AG10803 (cell line): ENCODE measurements at regions not wholly inside any gene's neighbourhood (a gene's known extent, or its start where the extent isn't known, plus 50 kb on each side); places are given as distances from the start of the nearest gene placed in this dataset.

Experiments used
- DNase-seq: peaks from one replicate; pipeline ENCODE4 v3.0.0; 2010; ENCODE audit warnings: low read depth
- H3K4me3 ChIP-seq: 2 replicates; pipeline ENCODE4 v1.5.1; 2011; ENCODE audit warnings: mild to moderate bottlenecking, low read length, control low read depth
- TF ChIP-seq, protein P1 (sequence below): conservative IDR thresholded peaks from 2 replicates; pipeline ENCODE4 v1.5.1; 2011; ENCODE audit warnings: mild to moderate bottlenecking, low read length, control low read depth, inconsistent platforms

DNA sequence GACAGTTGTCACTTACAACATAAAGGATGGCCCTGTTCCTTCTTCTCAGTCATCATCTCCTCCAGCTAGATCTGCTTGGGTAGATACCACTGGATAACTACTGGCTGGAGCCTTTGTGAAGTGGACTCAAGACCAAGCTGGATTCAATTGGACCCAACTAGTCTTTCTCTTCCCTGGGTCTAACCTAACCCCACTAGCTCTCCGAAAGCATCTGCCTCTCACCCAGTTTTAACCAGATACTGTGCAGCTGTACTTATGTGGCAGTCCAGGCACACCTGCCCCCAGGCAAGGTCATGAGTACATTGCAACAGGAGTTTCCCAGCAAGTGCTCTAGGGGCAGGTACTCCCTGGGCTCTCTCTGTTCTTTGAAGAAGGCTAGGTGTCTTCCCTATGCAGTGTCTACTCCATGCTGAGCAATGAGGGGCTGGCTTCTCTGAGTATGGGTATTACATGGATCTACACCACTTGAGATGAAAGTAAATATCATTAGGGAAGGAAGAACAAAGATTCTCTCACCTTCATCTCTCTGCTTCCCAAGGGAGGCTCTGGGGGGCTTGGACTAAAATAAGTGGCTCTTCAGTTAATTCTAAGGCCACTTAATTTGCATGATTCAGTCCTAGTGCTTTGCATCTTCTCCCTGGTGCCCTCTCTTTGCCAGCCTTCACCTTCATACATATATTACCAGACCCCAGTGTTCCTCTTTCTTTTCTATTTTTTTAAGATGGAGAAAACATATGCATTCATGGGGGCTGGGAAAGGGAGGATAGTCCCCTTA lies 236.1 kb downstream of the NXPE2 start:
- DNase-seq, result no peak
- no peak overlapping the region for H3K4me3 ChIP-seq
- TF ChIP-seq, protein P1, sequence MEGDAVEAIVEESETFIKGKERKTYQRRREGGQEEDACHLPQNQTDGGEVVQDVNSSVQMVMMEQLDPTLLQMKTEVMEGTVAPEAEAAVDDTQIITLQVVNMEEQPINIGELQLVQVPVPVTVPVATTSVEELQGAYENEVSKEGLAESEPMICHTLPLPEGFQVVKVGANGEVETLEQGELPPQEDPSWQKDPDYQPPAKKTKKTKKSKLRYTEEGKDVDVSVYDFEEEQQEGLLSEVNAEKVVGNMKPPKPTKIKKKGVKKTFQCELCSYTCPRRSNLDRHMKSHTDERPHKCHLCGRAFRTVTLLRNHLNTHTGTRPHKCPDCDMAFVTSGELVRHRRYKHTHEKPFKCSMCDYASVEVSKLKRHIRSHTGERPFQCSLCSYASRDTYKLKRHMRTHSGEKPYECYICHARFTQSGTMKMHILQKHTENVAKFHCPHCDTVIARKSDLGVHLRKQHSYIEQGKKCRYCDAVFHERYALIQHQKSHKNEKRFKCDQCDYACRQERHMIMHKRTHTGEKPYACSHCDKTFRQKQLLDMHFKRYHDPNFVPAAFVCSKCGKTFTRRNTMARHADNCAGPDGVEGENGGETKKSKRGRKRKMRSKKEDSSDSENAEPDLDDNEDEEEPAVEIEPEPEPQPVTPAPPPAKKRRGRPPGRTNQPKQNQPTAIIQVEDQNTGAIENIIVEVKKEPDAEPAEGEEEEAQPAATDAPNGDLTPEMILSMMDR, result no peak

DNA sequence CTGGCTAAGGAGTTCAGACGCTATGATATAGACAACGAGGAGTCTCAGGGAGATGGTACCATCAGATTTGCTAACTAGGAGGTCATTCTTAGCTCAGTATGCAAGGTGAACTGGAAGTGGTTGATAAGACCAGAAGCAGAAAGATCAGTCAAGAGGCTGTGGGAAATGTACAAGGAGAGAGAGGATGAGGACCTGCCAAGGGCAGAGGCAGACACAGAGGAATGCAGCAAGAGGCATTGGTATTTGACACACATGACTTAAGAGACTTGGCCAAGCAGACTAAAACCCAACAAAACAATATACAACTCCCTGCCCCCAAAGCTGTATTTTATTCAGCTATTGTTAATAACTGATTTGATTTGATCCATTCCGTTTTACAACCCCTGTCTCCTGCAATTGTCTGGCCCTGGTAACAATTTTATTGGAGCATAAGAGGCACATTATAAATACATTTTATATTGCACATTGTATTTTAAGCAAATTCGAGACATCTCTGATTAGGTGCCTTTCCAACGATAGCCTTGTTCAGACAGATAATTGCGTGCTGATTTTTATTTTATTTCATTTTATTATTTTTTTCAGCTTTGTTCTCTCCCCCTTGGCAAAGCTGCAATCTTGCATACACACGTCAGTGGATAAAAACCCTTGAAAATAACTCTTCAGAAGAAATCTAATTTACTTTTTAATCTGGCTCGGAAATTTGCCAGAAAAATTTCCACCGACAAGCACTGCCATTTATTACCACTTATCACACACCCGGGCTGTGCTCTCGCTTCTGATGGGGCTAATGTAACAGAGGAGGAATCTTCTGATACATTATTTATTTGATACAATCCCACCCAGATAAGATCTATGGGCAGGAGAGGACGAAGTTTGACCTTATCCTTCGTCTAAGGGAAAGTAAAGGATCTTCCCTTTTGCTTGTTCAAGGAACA lies 237.8 kb downstream of the NXPE2 start:
- no peak overlapping the region for H3K4me3 ChIP-seq
- no peak for DNase-seq
- TF ChIP-seq, protein P1, result no peak

DNA sequence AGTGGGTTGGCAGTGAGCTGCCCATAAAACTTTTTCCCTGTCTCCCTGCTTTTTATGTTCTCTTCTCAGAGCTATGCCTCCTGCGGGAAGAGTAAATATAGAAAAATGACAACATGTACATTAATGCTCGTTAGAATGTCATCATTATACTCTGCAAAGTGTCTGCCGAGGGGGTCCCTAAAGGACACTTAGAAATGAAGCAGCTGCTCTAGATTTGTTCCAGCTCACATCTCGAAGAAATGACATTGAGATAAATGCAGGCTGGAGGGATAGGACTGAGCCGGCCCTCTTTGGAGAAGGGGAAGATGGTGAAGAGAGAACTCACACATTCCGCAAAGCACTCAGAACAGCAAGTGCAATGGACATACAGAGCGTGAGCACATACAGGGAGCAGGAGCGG lies 240.0 kb downstream of the NXPE2 start:
- no peak overlapping the region for H3K4me3 ChIP-seq
- no peak for DNase-seq
- TF ChIP-seq, protein P1, result no peak

DNA sequence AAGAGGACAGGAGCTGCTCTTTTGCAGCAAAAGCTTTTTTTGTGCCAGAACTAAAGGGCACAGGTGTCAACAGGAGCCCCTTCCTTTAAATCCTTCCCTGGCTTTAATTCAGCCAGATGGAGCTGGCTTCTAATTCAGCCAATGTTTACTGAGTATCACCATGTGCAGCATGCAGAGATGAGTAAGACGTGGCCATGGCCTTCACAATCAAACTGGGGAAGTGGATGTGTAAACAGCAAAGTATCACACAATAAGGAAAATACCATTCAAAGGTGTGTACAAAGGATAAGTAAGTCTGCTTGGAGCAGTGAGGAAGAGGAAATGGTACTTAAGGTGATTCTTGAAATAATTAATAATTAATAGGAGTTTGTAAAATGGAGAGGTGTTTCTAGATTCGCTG lies 243.4 kb downstream of the NXPE2 start:
- TF ChIP-seq, protein P1, result no peak
- DNase-seq, result no peak

DNA sequence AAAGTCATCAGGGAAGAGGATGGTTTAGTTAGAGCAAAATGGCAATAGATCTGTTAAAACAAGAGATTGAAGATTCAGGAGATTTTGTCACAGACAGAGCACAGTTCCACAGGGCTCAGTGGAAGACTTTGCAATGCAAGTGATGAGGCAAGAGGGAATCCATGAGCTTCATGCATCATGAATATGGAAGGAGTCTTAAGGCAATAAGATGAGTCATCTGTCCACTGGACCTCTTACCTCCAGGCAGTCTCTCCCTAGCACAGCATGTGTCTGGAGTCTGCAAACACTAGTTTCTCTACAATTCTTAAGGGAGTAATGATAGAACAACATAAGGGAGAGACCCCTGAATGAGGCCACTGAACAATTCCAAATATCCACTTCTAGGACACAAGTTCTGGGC lies 245.7 kb downstream of the NXPE2 start:
- DNase-seq, result no peak
- H3K4me3 ChIP-seq, result no peak overlapping the region
- TF ChIP-seq, protein P1, result no peak

More for the DNA sequence above, 243.4 kb downstream of the NXPE2 start:
- H3K4me3 ChIP-seq, result no peak overlapping the region

DNA sequence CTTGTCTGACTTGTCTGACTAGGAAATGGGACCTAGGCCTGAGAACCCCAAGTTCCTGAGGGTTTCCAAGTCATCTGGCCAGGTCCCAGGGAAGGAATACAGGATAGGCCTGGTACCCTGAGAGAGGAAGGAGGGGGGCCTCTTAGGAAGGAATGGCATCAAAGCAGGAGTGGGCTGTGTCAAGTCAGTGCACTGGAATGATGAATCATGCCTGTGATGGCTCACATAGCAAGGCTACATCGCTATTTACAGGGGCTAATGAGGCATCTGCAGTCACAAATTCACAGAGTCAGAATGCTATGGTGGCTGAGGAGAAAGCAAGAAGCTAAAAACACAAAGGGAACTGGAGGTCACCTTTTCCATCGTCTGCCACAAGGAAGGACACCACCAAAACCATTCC lies 247.3 kb downstream of the NXPE2 start:
- TF ChIP-seq, protein P1, result no peak
- no peak for DNase-seq
- no peak overlapping the region for H3K4me3 ChIP-seq
